ENCODE measurements at regions not wholly inside any gene's neighbourhood (a gene's known extent, or its start where the extent isn't known, plus 50 kb on each side); places are given as distances from the start of the nearest gene placed in this dataset.

DNA sequence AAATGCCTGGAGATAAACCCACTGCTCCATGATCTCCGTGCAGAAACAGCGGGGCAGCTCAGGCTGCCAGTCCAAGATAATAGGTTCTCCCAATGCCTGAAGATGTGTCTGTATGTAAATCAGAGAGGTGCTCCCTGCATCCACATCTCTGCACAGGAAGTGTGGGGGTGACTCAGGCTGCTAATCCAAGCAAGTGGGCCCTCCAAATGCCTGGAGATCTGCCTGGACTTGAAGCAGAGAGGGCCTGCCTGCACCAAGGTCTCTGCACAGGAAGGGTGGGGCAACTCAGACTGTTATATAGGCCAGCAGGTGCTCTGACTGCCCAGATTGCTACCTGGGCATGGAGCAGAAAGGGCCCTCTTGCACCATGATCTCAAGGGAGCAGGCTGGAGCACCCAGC, 504.7 kb downstream of the LRFN5 start:
- Mint-ChIP-seq H3K4me1 (no peaks in the 10 kb centered on the region), H3K4me3 (no peak overlapping the region), H3K27ac (no peak overlapping the region), H3K9me3 (peaks cover 23% of the 10 kb centered on the region), H3K27me3 (ENCODE audit: insufficient read depth, low read depth, poor library complexity) (no peaks in the 10 kb centered on the region), H3K36me3 (ENCODE audit: low read depth) (peaks cover 18% of the 10 kb centered on the region)
- ATAC-seq (no peak), DNase-seq (ENCODE audit: low spot score) (no peak)
- Histone ChIP-seq H3K4me3 (no peak overlapping the region), H3F3A (replicated peaks; ENCODE audit: low read depth) (no peaks in the 10 kb centered on the region), H3K27ac (ENCODE audit: low read depth) (no peak overlapping the region), H3K36me3 (ENCODE audit: insufficient read depth) (no peaks in the 10 kb centered on the region), H3K27me3 (ENCODE audit: insufficient read depth) (no peaks in the 10 kb centered on the region), H4K20me1 (replicated peaks; ENCODE audit: insufficient read depth) (no peaks in the 10 kb centered on the region), H3K79me2 (replicated peaks; ENCODE audit: insufficient read depth) (no peaks in the 10 kb centered on the region), H3K4me2 (no peak overlapping the region), H3K9me2 (ENCODE audit: insufficient read depth) (no peaks in the 10 kb centered on the region), H3K4me1 (ENCODE audit: insufficient read depth) (no peaks in the 10 kb centered on the region), H2AFZ (no peak overlapping the region)
- TF ChIP-seq, protein P1, sequence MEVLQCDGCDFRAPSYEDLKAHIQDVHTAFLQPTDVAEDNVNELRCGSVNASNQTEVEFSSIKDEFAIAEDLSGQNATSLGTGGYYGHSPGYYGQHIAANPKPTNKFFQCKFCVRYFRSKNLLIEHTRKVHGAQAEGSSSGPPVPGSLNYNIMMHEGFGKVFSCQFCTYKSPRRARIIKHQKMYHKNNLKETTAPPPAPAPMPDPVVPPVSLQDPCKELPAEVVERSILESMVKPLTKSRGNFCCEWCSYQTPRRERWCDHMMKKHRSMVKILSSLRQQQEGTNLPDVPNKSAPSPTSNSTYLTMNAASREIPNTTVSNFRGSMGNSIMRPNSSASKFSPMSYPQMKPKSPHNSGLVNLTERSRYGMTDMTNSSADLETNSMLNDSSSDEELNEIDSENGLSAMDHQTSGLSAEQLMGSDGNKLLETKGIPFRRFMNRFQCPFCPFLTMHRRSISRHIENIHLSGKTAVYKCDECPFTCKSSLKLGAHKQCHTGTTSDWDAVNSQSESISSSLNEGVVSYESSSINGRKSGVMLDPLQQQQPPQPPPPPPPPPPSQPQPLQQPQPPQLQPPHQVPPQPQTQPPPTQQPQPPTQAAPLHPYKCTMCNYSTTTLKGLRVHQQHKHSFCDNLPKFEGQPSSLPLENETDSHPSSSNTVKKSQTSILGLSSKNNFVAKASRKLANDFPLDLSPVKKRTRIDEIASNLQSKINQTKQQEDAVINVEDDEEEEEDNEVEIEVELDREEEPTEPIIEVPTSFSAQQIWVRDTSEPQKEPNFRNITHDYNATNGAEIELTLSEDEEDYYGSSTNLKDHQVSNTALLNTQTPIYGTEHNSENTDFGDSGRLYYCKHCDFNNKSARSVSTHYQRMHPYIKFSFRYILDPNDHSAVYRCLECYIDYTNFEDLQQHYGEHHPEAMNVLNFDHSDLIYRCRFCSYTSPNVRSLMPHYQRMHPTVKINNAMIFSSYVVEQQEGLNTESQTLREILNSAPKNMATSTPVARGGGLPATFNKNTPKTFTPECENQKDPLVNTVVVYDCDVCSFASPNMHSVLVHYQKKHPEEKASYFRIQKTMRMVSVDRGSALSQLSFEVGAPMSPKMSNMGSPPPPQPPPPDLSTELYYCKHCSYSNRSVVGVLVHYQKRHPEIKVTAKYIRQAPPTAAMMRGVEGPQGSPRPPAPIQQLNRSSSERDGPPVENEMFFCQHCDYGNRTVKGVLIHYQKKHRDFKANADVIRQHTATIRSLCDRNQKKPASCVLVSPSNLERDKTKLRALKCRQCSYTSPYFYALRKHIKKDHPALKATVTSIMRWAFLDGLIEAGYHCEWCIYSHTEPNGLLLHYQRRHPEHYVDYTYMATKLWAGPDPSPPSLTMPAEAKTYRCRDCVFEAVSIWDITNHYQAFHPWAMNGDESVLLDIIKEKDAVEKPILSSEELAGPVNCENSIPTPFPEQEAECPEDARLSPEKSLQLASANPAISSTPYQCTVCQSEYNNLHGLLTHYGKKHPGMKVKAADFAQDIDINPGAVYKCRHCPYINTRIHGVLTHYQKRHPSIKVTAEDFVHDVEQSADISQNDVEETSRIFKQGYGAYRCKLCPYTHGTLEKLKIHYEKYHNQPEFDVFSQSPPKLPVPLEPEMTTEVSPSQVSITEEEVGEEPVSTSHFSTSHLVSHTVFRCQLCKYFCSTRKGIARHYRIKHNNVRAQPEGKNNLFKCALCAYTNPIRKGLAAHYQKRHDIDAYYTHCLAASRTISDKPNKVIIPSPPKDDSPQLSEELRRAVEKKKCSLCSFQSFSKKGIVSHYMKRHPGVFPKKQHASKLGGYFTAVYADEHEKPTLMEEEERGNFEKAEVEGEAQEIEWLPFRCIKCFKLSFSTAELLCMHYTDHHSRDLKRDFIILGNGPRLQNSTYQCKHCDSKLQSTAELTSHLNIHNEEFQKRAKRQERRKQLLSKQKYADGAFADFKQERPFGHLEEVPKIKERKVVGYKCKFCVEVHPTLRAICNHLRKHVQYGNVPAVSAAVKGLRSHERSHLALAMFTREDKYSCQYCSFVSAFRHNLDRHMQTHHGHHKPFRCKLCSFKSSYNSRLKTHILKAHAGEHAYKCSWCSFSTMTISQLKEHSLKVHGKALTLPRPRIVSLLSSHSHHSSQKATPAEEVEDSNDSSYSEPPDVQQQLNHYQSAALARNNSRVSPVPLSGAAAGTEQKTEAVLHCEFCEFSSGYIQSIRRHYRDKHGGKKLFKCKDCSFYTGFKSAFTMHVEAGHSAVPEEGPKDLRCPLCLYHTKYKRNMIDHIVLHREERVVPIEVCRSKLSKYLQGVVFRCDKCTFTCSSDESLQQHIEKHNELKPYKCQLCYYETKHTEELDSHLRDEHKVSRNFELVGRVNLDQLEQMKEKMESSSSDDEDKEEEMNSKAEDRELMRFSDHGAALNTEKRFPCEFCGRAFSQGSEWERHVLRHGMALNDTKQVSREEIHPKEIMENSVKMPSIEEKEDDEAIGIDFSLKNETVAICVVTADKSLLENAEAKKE (CRISPR knock-in tag; IDR thresholded peaks at IDR 0.05), result no peak
- TF ChIP-seq EZH2phosphoT487 (IDR thresholded peaks at IDR 0.05; ENCODE audit: unreplicated experiment) (no peak), ZNF114 (CRISPR knock-in tag; IDR thresholded peaks at IDR 0.05) (no peak), CREB1 (CRISPR knock-in tag; IDR thresholded peaks at IDR 0.05; ENCODE audit: low read depth) (no peak), POLR2AphosphoS5 (IDR thresholded peaks at IDR 0.05; ENCODE audit: low read depth) (no peak), JUNB (IDR thresholded peaks at IDR 0.05; ENCODE audit: unreplicated experiment) (no peak), ZNF331 (CRISPR knock-in tag; IDR thresholded peaks at IDR 0.05; ENCODE audit: low read depth) (no peak)
- TF ChIP-seq, protein P2, sequence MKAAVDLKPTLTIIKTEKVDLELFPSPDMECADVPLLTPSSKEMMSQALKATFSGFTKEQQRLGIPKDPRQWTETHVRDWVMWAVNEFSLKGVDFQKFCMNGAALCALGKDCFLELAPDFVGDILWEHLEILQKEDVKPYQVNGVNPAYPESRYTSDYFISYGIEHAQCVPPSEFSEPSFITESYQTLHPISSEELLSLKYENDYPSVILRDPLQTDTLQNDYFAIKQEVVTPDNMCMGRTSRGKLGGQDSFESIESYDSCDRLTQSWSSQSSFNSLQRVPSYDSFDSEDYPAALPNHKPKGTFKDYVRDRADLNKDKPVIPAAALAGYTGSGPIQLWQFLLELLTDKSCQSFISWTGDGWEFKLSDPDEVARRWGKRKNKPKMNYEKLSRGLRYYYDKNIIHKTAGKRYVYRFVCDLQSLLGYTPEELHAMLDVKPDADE (IDR thresholded peaks at IDR 0.05), result no peak
- TF ChIP-seq, protein P3, sequence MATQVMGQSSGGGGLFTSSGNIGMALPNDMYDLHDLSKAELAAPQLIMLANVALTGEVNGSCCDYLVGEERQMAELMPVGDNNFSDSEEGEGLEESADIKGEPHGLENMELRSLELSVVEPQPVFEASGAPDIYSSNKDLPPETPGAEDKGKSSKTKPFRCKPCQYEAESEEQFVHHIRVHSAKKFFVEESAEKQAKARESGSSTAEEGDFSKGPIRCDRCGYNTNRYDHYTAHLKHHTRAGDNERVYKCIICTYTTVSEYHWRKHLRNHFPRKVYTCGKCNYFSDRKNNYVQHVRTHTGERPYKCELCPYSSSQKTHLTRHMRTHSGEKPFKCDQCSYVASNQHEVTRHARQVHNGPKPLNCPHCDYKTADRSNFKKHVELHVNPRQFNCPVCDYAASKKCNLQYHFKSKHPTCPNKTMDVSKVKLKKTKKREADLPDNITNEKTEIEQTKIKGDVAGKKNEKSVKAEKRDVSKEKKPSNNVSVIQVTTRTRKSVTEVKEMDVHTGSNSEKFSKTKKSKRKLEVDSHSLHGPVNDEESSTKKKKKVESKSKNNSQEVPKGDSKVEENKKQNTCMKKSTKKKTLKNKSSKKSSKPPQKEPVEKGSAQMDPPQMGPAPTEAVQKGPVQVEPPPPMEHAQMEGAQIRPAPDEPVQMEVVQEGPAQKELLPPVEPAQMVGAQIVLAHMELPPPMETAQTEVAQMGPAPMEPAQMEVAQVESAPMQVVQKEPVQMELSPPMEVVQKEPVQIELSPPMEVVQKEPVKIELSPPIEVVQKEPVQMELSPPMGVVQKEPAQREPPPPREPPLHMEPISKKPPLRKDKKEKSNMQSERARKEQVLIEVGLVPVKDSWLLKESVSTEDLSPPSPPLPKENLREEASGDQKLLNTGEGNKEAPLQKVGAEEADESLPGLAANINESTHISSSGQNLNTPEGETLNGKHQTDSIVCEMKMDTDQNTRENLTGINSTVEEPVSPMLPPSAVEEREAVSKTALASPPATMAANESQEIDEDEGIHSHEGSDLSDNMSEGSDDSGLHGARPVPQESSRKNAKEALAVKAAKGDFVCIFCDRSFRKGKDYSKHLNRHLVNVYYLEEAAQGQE (IDR thresholded peaks at IDR 0.05; ENCODE audit: unreplicated experiment), result no peak

All from GM23338 (cell line).